Mesendoderm (in vitro differentiated cells): ENCODE measurements at regions not wholly inside any gene's neighbourhood (a gene's known extent, or its start where the extent isn't known, plus 50 kb on each side); places are given as distances from the start of the nearest gene placed in this dataset.

ENCODE experiments used
- DNase-seq: peaks from one replicate; pipeline ENCODE4 v3.0.0; 2013
- H2AK5ac ChIP-seq: 2 replicates; pipeline ENCODE4 v1.6.1; 2013; ENCODE audit warnings: low read length, inconsistent platforms
- H2BK120ac ChIP-seq: 2 replicates; pipeline ENCODE4 v1.6.1; 2013; ENCODE audit warnings: low read depth, mild to moderate bottlenecking, low read length, moderate library complexity, mixed read lengths
- H2BK15ac ChIP-seq: replicated peaks from 2 replicates; pipeline ENCODE4 v1.6.1; 2013; ENCODE audit warnings: low read depth, mild to moderate bottlenecking, moderate library complexity
- H2BK5ac ChIP-seq: 2 replicates; pipeline ENCODE4 v1.6.1; 2013; ENCODE audit warnings: low read length, inconsistent platforms
- H3K18ac ChIP-seq: 2 replicates; pipeline ENCODE4 v1.6.1; 2013; ENCODE audit warnings: mild to moderate bottlenecking, low read length, mixed read lengths
- H3K23ac ChIP-seq: one replicate; pipeline ENCODE4 v1.6.1; 2013; ENCODE audit warnings: low read length
- H3K27ac ChIP-seq: 2 replicates; pipeline ENCODE4 v1.5.1; 2013; ENCODE audit warnings: low read depth, mild to moderate bottlenecking, inconsistent platforms, low read length, moderate library complexity
- H3K27me3 ChIP-seq: 2 replicates; pipeline ENCODE4 v1.6.1; 2013; ENCODE audit warnings: low read length, control low read depth, mild to moderate bottlenecking, inconsistent platforms; ENCODE audit not compliant: insufficient read depth, poor library complexity
- H3K36me3 ChIP-seq: 2 replicates; pipeline ENCODE4 v1.6.1; 2013; ENCODE audit warnings: low read length, inconsistent platforms; ENCODE audit not compliant: control insufficient read depth, insufficient read depth
- H3K4ac ChIP-seq: one replicate; pipeline ENCODE4 v1.6.1; 2013; ENCODE audit warnings: low read depth, mild to moderate bottlenecking, low read length, moderate library complexity
- H3K4me1 ChIP-seq: 2 replicates; pipeline ENCODE4 v1.6.1; 2013; ENCODE audit warnings: low read depth, low read length, inconsistent platforms; ENCODE audit not compliant: control insufficient read depth
- H3K4me2 ChIP-seq: 2 replicates; pipeline ENCODE4 v1.6.1; 2013; ENCODE audit warnings: low read length
- H3K4me3 ChIP-seq: 2 replicates; pipeline ENCODE4 v1.5.1; 2013; ENCODE audit warnings: mild to moderate bottlenecking, low read length
- H3K56ac ChIP-seq: one replicate; pipeline ENCODE4 v1.6.1; 2013; ENCODE audit warnings: low read length
- H3K79me1 ChIP-seq: 2 replicates; pipeline ENCODE4 v1.6.1; 2013; ENCODE audit warnings: low read length, inconsistent platforms
- H3K79me2 ChIP-seq: 2 replicates; pipeline ENCODE4 v1.6.1; 2013; ENCODE audit warnings: mild to moderate bottlenecking, low read length; ENCODE audit not compliant: control insufficient read depth, insufficient read depth
- H3K9ac ChIP-seq: 2 replicates; pipeline ENCODE4 v1.6.1; 2013; ENCODE audit warnings: low read length, inconsistent platforms
- H4K5ac ChIP-seq: one replicate; pipeline ENCODE4 v1.6.1; 2013; ENCODE audit warnings: low read length
- H4K8ac ChIP-seq: one replicate; pipeline ENCODE4 v1.6.1; 2013; ENCODE audit warnings: low read depth, mild to moderate bottlenecking, control low read depth, low read length, moderate library complexity
- WGBS: extraction: QIAGEN DNeasy Blood & Tissue Kit; methylation state at CpG from one replicate; pipeline ENCODE4 v1.1.7; 2013; ENCODE audit warnings: low lambda C conversion rate, missing lambda C conversion rate; ENCODE audit not compliant: insufficient coverage; ENCODE audit errors: extremely low coverage; 5-methylcytosine and 5-hydroxymethylcytosine counted together

DNA sequence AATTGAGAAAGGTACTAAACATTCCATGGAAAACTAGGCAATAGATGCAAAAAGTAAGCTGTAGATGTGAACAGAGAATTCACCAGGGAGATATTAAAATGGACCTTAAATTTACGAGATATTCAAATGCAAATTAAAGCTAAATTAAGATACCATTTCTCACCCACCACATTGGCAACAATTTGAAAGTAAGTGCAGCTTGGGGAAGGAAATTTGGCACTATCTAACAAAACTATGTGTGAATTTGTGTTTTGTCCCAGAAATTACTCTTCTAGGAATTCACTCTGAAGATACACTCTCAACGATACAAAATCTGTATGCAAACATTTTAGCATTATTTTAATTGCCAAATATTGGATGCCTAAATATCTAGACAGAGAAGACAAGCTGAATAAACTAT is 178.2 kb upstream of the SORCS1 start:
- Histone ChIP-seq H3K27ac (no peak overlapping the region), H4K8ac (no peak overlapping the region), H3K18ac (no peak overlapping the region), H3K56ac (no peak overlapping the region), H3K23ac (no peak overlapping the region), H3K4me3 (no peak overlapping the region), H4K5ac (no peak overlapping the region), H3K9ac (no peak overlapping the region), H3K79me1 (no peaks in the 10 kb centered on the region), H2BK120ac (no peak overlapping the region), H3K27me3 (no peaks in the 10 kb centered on the region), H3K4ac (no peak overlapping the region), H2BK15ac (no peak overlapping the region), H3K79me2 (no peaks in the 10 kb centered on the region), H2AK5ac (no peak overlapping the region), H3K36me3 (no peaks in the 10 kb centered on the region), H2BK5ac (no peak overlapping the region), H3K4me1 (no peaks in the 10 kb centered on the region), H3K4me2 (no peak overlapping the region)
- DNase-seq = no peak
- WGBS = no CpG with 5 or more reads among the region's 2 CpGs

DNA sequence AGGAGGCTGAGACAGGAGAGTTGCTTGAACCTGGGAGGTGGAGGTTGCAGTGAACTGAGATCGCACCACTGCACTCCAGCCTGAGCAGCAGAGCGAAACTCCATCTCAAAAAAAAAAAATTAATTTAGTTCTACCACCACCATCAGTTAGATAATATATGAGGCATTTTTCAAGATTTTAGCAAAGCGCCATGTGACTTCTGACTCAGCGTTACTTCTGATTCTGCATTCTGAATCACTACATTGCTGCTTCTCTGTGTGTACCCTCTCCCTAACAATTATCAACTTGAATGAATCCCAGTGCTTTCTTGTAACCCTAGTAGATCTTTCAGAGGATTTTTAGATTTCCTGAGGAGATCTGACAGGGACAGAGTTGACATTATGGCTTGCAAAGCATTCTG is 176.8 kb upstream of the SORCS1 start:
- Histone ChIP-seq H3K27ac (no peak overlapping the region), H3K79me2 (no peaks in the 10 kb centered on the region), H3K18ac (no peak overlapping the region), H2AK5ac (no peak overlapping the region), H2BK5ac (no peak overlapping the region), H2BK120ac (no peak overlapping the region), H4K8ac (no peak overlapping the region), H3K4me2 (no peak overlapping the region), H3K36me3 (no peaks in the 10 kb centered on the region), H4K5ac (no peak overlapping the region), H3K4me1 (no peaks in the 10 kb centered on the region), H3K4ac (no peak overlapping the region), H3K4me3 (no peak overlapping the region), H3K79me1 (no peaks in the 10 kb centered on the region), H3K9ac (no peak overlapping the region), H3K27me3 (no peaks in the 10 kb centered on the region), H2BK15ac (no peak overlapping the region), H3K56ac (no peak overlapping the region), H3K23ac (no peak overlapping the region)
- WGBS = no CpG with 5 or more reads among the region's 4 CpGs
- DNase-seq = no peak

- H3K56ac ChIP-seq = no peak overlapping the region
- DNase-seq = no peak
- no peak overlapping the region for H3K18ac ChIP-seq
- no peak overlapping the region for H2AK5ac ChIP-seq
- no peak overlapping the region for H2BK120ac ChIP-seq
- H3K4me3 ChIP-seq = no peak overlapping the region
- H3K9ac ChIP-seq = no peak overlapping the region
- H3K4me2 ChIP-seq = no peak overlapping the region
- no peak overlapping the region for H3K27ac ChIP-seq
- no peak overlapping the region for H3K4ac ChIP-seq
- no peaks in the 10 kb centered on the region for H3K27me3 ChIP-seq
- no CpG with 5 or more reads among the region's 2 CpGs for WGBS
- H2BK5ac ChIP-seq = no peak overlapping the region
- no peak overlapping the region for H4K5ac ChIP-seq
- H3K36me3 ChIP-seq = no peaks in the 10 kb centered on the region
- no peak overlapping the region for H4K8ac ChIP-seq
- H3K79me2 ChIP-seq = no peaks in the 10 kb centered on the region
- H3K4me1 ChIP-seq = no peaks in the 10 kb centered on the region
- H2BK15ac ChIP-seq = no peak overlapping the region
- no peaks in the 10 kb centered on the region for H3K79me1 ChIP-seq
- no peak overlapping the region for H3K23ac ChIP-seq
These were observed 175.8 kb upstream of the SORCS1 start for GRCh38 chr10:107340326-107340725.

DNA sequence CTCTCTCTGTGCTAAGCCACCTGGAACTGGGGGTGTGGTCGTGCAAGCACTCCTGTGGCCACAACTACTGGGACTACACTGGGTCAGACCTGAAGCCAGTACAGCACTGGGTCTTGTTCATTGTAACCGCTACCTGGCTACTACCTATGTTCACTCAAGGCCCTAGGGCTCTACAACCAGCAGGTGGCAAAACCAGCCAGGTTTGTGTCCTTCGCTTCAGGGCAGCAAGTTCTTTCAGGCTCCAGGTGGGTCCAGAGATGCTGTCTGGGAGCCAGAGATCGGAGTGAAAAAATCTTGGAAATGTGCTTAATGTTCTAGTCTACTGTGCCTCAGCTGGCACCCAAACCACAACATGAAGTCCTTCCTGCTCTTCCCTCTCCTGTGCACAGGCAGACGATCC is 171.6 kb upstream of the SORCS1 start:
- no peaks in the 10 kb centered on the region for H3K27me3 ChIP-seq
- no peak overlapping the region for H3K4ac ChIP-seq
- H4K5ac ChIP-seq = no peak overlapping the region
- no peaks in the 10 kb centered on the region for H3K36me3 ChIP-seq
- no peak overlapping the region for H3K23ac ChIP-seq
- H2AK5ac ChIP-seq = no peak overlapping the region
- H3K79me2 ChIP-seq = no peaks in the 10 kb centered on the region
- WGBS = no CpG with 5 or more reads among the region's 5 CpGs
- H3K4me2 ChIP-seq = no peak overlapping the region
- no peak overlapping the region for H2BK5ac ChIP-seq
- DNase-seq = no peak
- no peak overlapping the region for H3K56ac ChIP-seq
- no peak overlapping the region for H3K18ac ChIP-seq
- no peaks in the 10 kb centered on the region for H3K4me1 ChIP-seq
- no peak overlapping the region for H2BK15ac ChIP-seq
- no peak overlapping the region for H4K8ac ChIP-seq
- H3K9ac ChIP-seq = no peak overlapping the region
- no peak overlapping the region for H2BK120ac ChIP-seq
- no peak overlapping the region for H3K27ac ChIP-seq
- H3K4me3 ChIP-seq = no peak overlapping the region
- H3K79me1 ChIP-seq = no peaks in the 10 kb centered on the region

- H3K18ac ChIP-seq = no peak overlapping the region
- H3K4me2 ChIP-seq = no peak overlapping the region
- no CpG with 5 or more reads among the region's 1 CpG for WGBS
- no peak overlapping the region for H2AK5ac ChIP-seq
- no peak overlapping the region for H3K27ac ChIP-seq
- H4K8ac ChIP-seq = no peak overlapping the region
- no peak overlapping the region for H3K56ac ChIP-seq
- no peaks in the 10 kb centered on the region for H3K27me3 ChIP-seq
- no peak overlapping the region for H3K9ac ChIP-seq
- no peak overlapping the region for H2BK120ac ChIP-seq
- H3K4ac ChIP-seq = no peak overlapping the region
- H2BK5ac ChIP-seq = no peak overlapping the region
- H4K5ac ChIP-seq = no peak overlapping the region
- H3K4me1 ChIP-seq = no peaks in the 10 kb centered on the region
- H3K79me2 ChIP-seq = no peaks in the 10 kb centered on the region
- DNase-seq = no peak
- no peak overlapping the region for H3K4me3 ChIP-seq
- H3K79me1 ChIP-seq = no peaks in the 10 kb centered on the region
- H2BK15ac ChIP-seq = no peak overlapping the region
- H3K23ac ChIP-seq = no peak overlapping the region
- no peaks in the 10 kb centered on the region for H3K36me3 ChIP-seq
These were observed 153.1 kb upstream of the SORCS1 start for GRCh38 chr10:107317592-107317991.

DNA sequence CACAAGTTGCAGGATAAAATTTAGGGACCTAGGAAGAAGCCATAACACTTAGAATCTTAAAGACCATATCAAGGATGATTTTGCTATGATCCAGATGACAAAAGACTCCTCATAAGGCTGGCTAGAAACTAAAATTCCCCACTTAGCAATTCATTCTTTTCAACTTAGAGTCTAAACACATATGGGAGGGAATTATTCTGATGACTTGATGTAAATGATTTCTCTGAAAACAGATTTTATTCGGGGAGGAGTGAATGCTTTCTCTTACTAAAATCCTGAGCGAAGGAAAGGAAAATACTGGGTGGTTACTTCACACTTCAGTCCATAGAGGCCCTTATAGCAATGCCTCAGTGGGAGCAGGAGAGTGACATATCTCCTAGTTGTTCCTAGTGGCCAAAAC is 138.7 kb upstream of the SORCS1 start:
- no peak overlapping the region for H4K5ac ChIP-seq
- no peak overlapping the region for H3K18ac ChIP-seq
- H3K27ac ChIP-seq = no peak overlapping the region
- H2AK5ac ChIP-seq = no peak overlapping the region
- H2BK120ac ChIP-seq = no peak overlapping the region
- no peak overlapping the region for H4K8ac ChIP-seq
- H2BK5ac ChIP-seq = no peak overlapping the region
- H3K4me3 ChIP-seq = no peak overlapping the region
- H3K9ac ChIP-seq = no peak overlapping the region
- no peak overlapping the region for H3K4ac ChIP-seq
- no peaks in the 10 kb centered on the region for H3K79me2 ChIP-seq
- H3K79me1 ChIP-seq = no peaks in the 10 kb centered on the region
- H3K4me1 ChIP-seq = no peaks in the 10 kb centered on the region
- no CpG with 5 or more reads among the region's 2 CpGs for WGBS
- no peaks in the 10 kb centered on the region for H3K36me3 ChIP-seq
- no peaks in the 10 kb centered on the region for H3K27me3 ChIP-seq
- no peak overlapping the region for H3K56ac ChIP-seq
- H3K4me2 ChIP-seq = no peak overlapping the region
- no peak overlapping the region for H3K23ac ChIP-seq
- no peak for DNase-seq
- no peak overlapping the region for H2BK15ac ChIP-seq
